ENCODE measurements at regions not wholly inside any gene's neighbourhood (a gene's known extent, or its start where the extent isn't known, plus 50 kb on each side); places are given as distances from the start of the nearest gene placed in this dataset.

DNA sequence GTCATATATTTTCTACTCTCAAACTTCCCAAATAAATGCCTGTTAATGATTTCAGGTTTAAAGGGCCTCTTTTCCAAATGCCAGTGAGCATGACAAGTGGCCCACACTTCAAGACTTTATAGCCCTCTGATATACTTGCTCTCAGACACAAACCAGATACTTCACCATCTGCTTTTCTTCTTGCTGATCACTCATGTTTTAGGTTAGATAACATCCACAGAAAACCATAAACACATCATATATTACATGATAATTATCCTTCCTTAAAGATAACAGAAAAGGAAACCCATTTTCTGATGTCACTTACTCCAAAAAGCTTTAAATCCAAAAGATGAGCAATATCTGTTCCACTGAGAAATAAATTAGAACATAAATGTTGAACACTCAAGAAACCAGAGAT lies 723.5 kb downstream of the LTN1 start:
- DNase-seq (ENCODE audit: low read depth) (no peak), FAIRE-seq (no peak)
- H3K27me3 ChIP-seq (ENCODE audit: control insufficient read depth, insufficient read depth, low read length) = no peaks in the 10 kb centered on the region
- H3K36me3 ChIP-seq (ENCODE audit: control insufficient read depth, insufficient read depth, low read length) = no peaks in the 10 kb centered on the region
- TF ChIP-seq, protein P1, sequence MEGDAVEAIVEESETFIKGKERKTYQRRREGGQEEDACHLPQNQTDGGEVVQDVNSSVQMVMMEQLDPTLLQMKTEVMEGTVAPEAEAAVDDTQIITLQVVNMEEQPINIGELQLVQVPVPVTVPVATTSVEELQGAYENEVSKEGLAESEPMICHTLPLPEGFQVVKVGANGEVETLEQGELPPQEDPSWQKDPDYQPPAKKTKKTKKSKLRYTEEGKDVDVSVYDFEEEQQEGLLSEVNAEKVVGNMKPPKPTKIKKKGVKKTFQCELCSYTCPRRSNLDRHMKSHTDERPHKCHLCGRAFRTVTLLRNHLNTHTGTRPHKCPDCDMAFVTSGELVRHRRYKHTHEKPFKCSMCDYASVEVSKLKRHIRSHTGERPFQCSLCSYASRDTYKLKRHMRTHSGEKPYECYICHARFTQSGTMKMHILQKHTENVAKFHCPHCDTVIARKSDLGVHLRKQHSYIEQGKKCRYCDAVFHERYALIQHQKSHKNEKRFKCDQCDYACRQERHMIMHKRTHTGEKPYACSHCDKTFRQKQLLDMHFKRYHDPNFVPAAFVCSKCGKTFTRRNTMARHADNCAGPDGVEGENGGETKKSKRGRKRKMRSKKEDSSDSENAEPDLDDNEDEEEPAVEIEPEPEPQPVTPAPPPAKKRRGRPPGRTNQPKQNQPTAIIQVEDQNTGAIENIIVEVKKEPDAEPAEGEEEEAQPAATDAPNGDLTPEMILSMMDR (IDR thresholded peaks at IDR 0.05; ENCODE audit: insufficient read depth, low read length, severe bottlenecking) = no peak
- H3K4me3 ChIP-seq (ENCODE audit: low read depth, low read length) = no peak overlapping the region

DNA sequence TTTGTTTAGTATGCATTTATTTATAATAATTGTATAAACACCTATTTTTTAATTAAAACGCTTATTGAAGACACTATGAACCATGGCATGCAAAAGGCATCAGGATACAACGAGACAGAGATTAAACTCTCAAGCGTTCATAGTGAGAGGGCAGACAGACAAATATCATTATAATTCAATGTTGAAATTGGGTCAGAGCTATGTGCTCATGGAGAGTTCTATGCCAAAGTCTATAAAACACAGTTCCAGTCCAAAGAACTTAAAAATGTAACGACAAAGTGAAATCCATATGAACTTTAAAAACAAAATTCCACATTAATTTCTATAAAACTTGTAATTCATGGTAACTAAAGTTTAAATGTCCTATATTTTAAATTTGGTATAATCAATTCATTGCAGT lies 724.0 kb downstream of the LTN1 start:
- no peak overlapping the region for H3K4me3 ChIP-seq (ENCODE audit: low read depth, low read length)
- no peak for DNase-seq (ENCODE audit: low read depth)
- no peaks in the 10 kb centered on the region for H3K27me3 ChIP-seq (ENCODE audit: control insufficient read depth, insufficient read depth, low read length)
- no peak for FAIRE-seq
- TF ChIP-seq, protein P1 (IDR thresholded peaks at IDR 0.05; ENCODE audit: insufficient read depth, low read length, severe bottlenecking) = no peak
- H3K36me3 ChIP-seq (ENCODE audit: control insufficient read depth, insufficient read depth, low read length) = no peaks in the 10 kb centered on the region

DNA sequence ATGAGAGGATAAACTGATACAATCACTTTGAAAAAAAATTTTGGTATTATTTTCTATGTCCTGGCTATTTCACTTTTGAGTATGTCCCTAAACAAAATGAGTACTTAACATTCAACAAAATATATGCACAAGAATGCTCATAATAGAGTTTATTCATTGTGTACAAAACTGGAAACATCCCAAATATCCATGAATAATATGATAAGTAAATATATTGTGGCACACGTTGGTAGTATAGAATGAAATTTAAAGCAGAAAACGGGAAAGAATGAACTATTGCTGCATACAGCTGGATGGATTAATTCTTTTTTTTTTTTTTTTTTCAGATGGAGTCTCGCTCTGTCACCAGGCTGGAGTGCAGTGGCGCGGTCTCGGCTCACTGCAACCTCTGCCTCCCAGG lies 725.2 kb downstream of the LTN1 start:
- no peak for FAIRE-seq

DNA sequence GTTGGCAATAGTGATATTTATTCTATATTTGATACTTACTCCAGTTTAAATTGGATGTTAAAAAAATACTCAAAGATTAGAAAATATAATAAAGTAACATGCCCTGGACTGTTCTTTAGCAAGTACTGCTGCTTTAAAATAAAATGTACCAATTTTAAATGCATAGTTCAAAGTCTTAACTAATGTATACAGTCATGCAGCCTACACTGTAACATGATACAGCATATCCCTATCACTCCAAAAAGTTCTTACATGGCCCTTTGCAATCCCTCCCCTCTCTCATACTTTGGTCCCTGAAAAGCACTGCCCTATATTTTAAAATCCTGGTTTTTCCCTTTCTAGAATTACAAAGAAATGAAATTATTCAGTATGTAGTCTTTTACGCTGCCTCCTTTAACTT lies 726.6 kb downstream of the LTN1 start:
- no peak overlapping the region for H3K4me3 ChIP-seq (ENCODE audit: low read depth, low read length)
- TF ChIP-seq, protein P1 (IDR thresholded peaks at IDR 0.05; ENCODE audit: insufficient read depth, low read length, severe bottlenecking) = no peak
- DNase-seq (ENCODE audit: low read depth) (peak; percentile 23), FAIRE-seq (no peak)
- H3K36me3 ChIP-seq (ENCODE audit: control insufficient read depth, insufficient read depth, low read length) = no peaks in the 10 kb centered on the region
- H3K27me3 ChIP-seq (ENCODE audit: control insufficient read depth, insufficient read depth, low read length) = no peaks in the 10 kb centered on the region

More for the DNA sequence above, 725.2 kb downstream of the LTN1 start:
- DNase-seq (ENCODE audit: low read depth) = no peak
- Histone ChIP-seq H3K4me3 (ENCODE audit: low read depth, low read length) (no peak overlapping the region), H3K36me3 (ENCODE audit: control insufficient read depth, insufficient read depth, low read length) (no peaks in the 10 kb centered on the region), H3K27me3 (ENCODE audit: control insufficient read depth, insufficient read depth, low read length) (no peaks in the 10 kb centered on the region)
- TF ChIP-seq, protein P1 (IDR thresholded peaks at IDR 0.05; ENCODE audit: insufficient read depth, low read length, severe bottlenecking) = no peak

DNA sequence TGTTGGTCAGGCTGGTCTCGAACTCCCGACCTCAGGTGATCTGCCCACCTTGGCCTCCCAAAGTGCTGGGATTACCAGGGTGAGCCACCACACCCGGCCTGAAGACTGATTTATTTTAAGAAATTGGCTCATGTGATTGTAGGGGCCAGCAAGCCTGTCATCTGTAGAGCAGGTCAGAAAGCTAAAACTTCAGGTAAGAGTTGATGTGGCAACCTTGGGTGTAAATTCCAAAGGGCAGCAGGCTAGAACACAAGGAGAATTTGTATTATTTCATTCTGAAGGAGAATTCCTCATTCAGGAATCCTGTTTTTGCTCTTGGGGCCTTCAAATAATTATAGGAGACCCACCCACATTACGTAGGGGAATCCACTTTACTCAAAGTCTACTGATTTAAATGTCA lies 728.7 kb downstream of the LTN1 start:
- H3K36me3 ChIP-seq (ENCODE audit: control insufficient read depth, insufficient read depth, low read length) = no peaks in the 10 kb centered on the region
- no peak for FAIRE-seq
- TF ChIP-seq, protein P1 (IDR thresholded peaks at IDR 0.05; ENCODE audit: insufficient read depth, low read length, severe bottlenecking) = no peak

DNA sequence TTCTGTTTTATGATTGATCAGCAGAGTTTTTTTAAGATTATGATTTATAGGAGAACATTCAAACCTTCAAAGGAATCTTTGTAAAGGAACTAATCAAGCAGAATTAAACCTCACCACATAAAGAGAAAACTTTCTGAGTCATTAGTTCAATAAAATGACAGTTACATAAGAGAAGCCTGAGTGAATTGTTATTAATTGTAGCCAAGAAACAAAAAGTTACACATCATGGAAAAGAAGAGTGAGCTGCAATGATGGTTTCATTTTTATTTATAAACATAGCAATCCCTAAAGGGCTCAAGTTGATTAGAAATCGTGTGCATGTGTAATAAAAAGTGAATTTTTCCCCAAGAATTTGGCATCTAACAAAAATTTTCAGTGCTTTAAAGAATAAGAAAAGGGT lies 731.4 kb downstream of the LTN1 start:
- FAIRE-seq (no peak), DNase-seq (ENCODE audit: low read depth) (peak; percentile 21)
- no peaks in the 10 kb centered on the region for H3K27me3 ChIP-seq (ENCODE audit: control insufficient read depth, insufficient read depth, low read length)
- TF ChIP-seq, protein P1 (IDR thresholded peaks at IDR 0.05; ENCODE audit: insufficient read depth, low read length, severe bottlenecking) = no peak
- no peaks in the 10 kb centered on the region for H3K36me3 ChIP-seq (ENCODE audit: control insufficient read depth, insufficient read depth, low read length)
- no peak overlapping the region for H3K4me3 ChIP-seq (ENCODE audit: low read depth, low read length)

More for the DNA sequence above, 728.7 kb downstream of the LTN1 start:
- no peak for DNase-seq (ENCODE audit: low read depth)
- Histone ChIP-seq H3K27me3 (ENCODE audit: control insufficient read depth, insufficient read depth, low read length) (no peaks in the 10 kb centered on the region), H3K4me3 (ENCODE audit: low read depth, low read length) (no peak overlapping the region)
